ENCODE measurements at regions not wholly inside any gene's neighbourhood (a gene's known extent, or its start where the extent isn't known, plus 50 kb on each side); places are given as distances from the start of the nearest gene placed in this dataset.

GRCh38 chr6:40176152-40176551 lies 241.9 kb upstream of the MOCS1 start:
- no peaks in the 10 kb centered on the region for H3K36me3 Mint-ChIP-seq
- no peak overlapping the region for H3K27ac Mint-ChIP-seq
- DNase-seq (ENCODE audit: low spot score in 2 of 2, unreplicated experiment in 2 of 2) = no peak
- peaks cover 48% of the 10 kb centered on the region for H3K27me3 Mint-ChIP-seq (ENCODE audit: low read depth)
- no peaks in the 10 kb centered on the region for H3K4me1 Mint-ChIP-seq
- no peak for TF ChIP-seq CTCF (IDR thresholded peaks at IDR 0.05; ENCODE audit: unreplicated experiment)
- no peak overlapping the region for H3K4me3 Mint-ChIP-seq
- H3K9me3 Mint-ChIP-seq = peaks cover 11% of the 10 kb centered on the region

GRCh38 chr6:40172272-40172671 lies 238.0 kb upstream of the MOCS1 start:
- Mint-ChIP-seq H3K4me3 (no peak overlapping the region), H3K36me3 (no peaks in the 10 kb centered on the region), H3K27me3 (ENCODE audit: low read depth) (peaks cover 53% of the 10 kb centered on the region), H3K9me3 (peaks cover 8% of the 10 kb centered on the region), H3K27ac (no peak overlapping the region), H3K4me1 (no peaks in the 10 kb centered on the region)
- DNase-seq (ENCODE audit: low spot score in 2 of 2, unreplicated experiment in 2 of 2) = no peak
- TF ChIP-seq CTCF (IDR thresholded peaks at IDR 0.05; ENCODE audit: unreplicated experiment) = no peak

- no peak for TF ChIP-seq CTCF (IDR thresholded peaks at IDR 0.05; ENCODE audit: unreplicated experiment)
- no peak overlapping the region for H3K27ac Mint-ChIP-seq
- no peaks in the 10 kb centered on the region for H3K9me3 Mint-ChIP-seq
- no peaks in the 10 kb centered on the region for H3K4me1 Mint-ChIP-seq
- no peak overlapping the region for H3K4me3 Mint-ChIP-seq
- no peak for DNase-seq (ENCODE audit: low spot score in 2 of 2, unreplicated experiment in 2 of 2)
- H3K27me3 Mint-ChIP-seq (ENCODE audit: low read depth) = peaks cover 45% of the 10 kb centered on the region
- H3K36me3 Mint-ChIP-seq = no peaks in the 10 kb centered on the region
Measured at GRCh38 chr6:40171343-40171742, 237.1 kb upstream of the MOCS1 start.

GRCh38 chr6:40170856-40171255 lies 236.6 kb upstream of the MOCS1 start:
- Mint-ChIP-seq H3K27ac (no peak overlapping the region), H3K27me3 (ENCODE audit: low read depth) (peaks cover 40% of the 10 kb centered on the region), H3K36me3 (no peaks in the 10 kb centered on the region), H3K4me1 (no peaks in the 10 kb centered on the region), H3K4me3 (no peak overlapping the region), H3K9me3 (no peaks in the 10 kb centered on the region)
- no peak for DNase-seq (ENCODE audit: low spot score in 2 of 2, unreplicated experiment in 2 of 2)
- TF ChIP-seq CTCF (IDR thresholded peaks at IDR 0.05; ENCODE audit: unreplicated experiment) = no peak

GRCh38 chr6:40169878-40170277 lies 235.6 kb upstream of the MOCS1 start:
- Mint-ChIP-seq H3K4me1 (no peaks in the 10 kb centered on the region), H3K36me3 (no peaks in the 10 kb centered on the region), H3K27me3 (ENCODE audit: low read depth) (peaks cover 36% of the 10 kb centered on the region), H3K4me3 (no peak overlapping the region), H3K9me3 (no peaks in the 10 kb centered on the region), H3K27ac (no peak overlapping the region)
- no peak for DNase-seq (ENCODE audit: low spot score in 2 of 2, unreplicated experiment in 2 of 2)
- TF ChIP-seq CTCF (IDR thresholded peaks at IDR 0.05; ENCODE audit: unreplicated experiment) = no peak

GRCh38 chr6:40166963-40167362 lies 232.7 kb upstream of the MOCS1 start:
- Mint-ChIP-seq H3K9me3 (no peaks in the 10 kb centered on the region), H3K4me1 (no peaks in the 10 kb centered on the region), H3K27ac (no peak overlapping the region), H3K36me3 (no peaks in the 10 kb centered on the region), H3K27me3 (ENCODE audit: low read depth) (peaks cover 26% of the 10 kb centered on the region), H3K4me3 (no peak overlapping the region)
- no peak for TF ChIP-seq CTCF (IDR thresholded peaks at IDR 0.05; ENCODE audit: unreplicated experiment)
- DNase-seq (ENCODE audit: low spot score in 2 of 2, unreplicated experiment in 2 of 2) = no peak
